Activated B cell treated with CpG ODN at 0.5 μM for 24 hours (primary cell): ENCODE measurements at regions not wholly inside any gene's neighbourhood (a gene's known extent, or its start where the extent isn't known, plus 50 kb on each side); places are given as distances from the start of the nearest gene placed in this dataset.

Experiments used
- ATAC-seq: fragments of 200-7000 bp; cut with Tn5 transposase; one replicate; pipeline ENCODE4 v1.10.0; 2021; ENCODE audit warnings: low read depth, mild to moderate bottlenecking, moderate library complexity
- CTCF ChIA-PET: fragments of 350-600 bp; sonication (Branson Sonifier 250); formaldehyde crosslinking; loops from one replicate; lab custom pipeline; 2021; ENCODE audit warnings: antibody characterized with exemption; lab: Charles Lee
- POLR2A ChIA-PET: fragments of 350-600 bp; sonication (Branson Sonifier 250); formaldehyde crosslinking; loops from one replicate; lab custom pipeline; 2021; ENCODE audit warnings: antibody characterized with exemption; lab: Charles Lee
- DNase-seq: peaks from one replicate; pipeline ENCODE4 v3.0.0; 2022
- H3K27ac Mint-ChIP-seq: one replicate; pipeline ENCODE4 v1.8.0; 2020; ENCODE audit warnings: mixed read lengths
- H3K27me3 Mint-ChIP-seq: one replicate; pipeline ENCODE4 v1.8.0; 2021; ENCODE audit warnings: mixed read lengths
- H3K36me3 Mint-ChIP-seq: one replicate; pipeline ENCODE4 v1.8.0; 2021; ENCODE audit warnings: low read depth, mixed read lengths
- H3K4me1 Mint-ChIP-seq: one replicate; pipeline ENCODE4 v1.8.0; 2021; ENCODE audit warnings: mixed read lengths
- H3K4me3 Mint-ChIP-seq: one replicate; pipeline ENCODE4 v1.8.0; 2020; ENCODE audit warnings: mild to moderate bottlenecking, mixed read lengths
- H3K9me3 Mint-ChIP-seq: one replicate; pipeline ENCODE4 v1.8.0; 2020; ENCODE audit warnings: mixed read lengths
- intact Hi-C: fragments of 100-400 bp; cut with micrococcal nuclease; formaldehyde crosslinking; loops from one replicate; pipeline ENCODE4 v1.15.1; 2024
- TF ChIP-seq, protein P1 (sequence below): fragments of 200-600 bp; IDR thresholded peaks from one replicate; pipeline ENCODE4 v1.8.0; 2022; ENCODE audit warnings: antibody characterized with exemption, mild to moderate bottlenecking

DNA sequence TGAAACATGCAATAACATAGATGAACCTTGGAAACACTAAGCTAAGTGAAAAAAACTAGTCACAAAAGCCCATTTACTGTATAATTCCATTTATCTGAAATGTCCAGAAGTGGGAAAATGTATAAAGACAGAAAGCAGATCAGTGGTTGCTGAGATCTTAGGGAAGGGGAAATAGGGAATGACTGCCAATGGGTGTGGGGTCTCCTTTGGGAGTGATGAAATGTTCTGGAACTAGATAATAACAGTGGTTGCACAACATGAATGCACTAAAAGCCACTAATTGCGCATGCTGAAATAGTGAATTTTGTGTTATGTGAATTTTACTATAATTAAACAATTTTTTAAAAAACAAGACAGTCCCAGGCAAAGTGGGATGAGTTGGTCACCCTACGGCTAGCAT, 472.8 kb downstream of the CCDC171 start:
- no peak overlapping the region for H3K4me3 Mint-ChIP-seq
- ATAC-seq = no peak
- no peaks in the 10 kb centered on the region for H3K9me3 Mint-ChIP-seq
- no peaks in the 10 kb centered on the region for H3K27me3 Mint-ChIP-seq
- ChIA-PET CTCF (no interaction called here), POLR2A (no interaction called here)
- no peak for DNase-seq
- no peaks in the 10 kb centered on the region for H3K4me1 Mint-ChIP-seq
- intact Hi-C loops = no loop called here
- TF ChIP-seq, protein P1, sequence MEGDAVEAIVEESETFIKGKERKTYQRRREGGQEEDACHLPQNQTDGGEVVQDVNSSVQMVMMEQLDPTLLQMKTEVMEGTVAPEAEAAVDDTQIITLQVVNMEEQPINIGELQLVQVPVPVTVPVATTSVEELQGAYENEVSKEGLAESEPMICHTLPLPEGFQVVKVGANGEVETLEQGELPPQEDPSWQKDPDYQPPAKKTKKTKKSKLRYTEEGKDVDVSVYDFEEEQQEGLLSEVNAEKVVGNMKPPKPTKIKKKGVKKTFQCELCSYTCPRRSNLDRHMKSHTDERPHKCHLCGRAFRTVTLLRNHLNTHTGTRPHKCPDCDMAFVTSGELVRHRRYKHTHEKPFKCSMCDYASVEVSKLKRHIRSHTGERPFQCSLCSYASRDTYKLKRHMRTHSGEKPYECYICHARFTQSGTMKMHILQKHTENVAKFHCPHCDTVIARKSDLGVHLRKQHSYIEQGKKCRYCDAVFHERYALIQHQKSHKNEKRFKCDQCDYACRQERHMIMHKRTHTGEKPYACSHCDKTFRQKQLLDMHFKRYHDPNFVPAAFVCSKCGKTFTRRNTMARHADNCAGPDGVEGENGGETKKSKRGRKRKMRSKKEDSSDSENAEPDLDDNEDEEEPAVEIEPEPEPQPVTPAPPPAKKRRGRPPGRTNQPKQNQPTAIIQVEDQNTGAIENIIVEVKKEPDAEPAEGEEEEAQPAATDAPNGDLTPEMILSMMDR = no peak
- no peaks in the 10 kb centered on the region for H3K36me3 Mint-ChIP-seq
- no peak overlapping the region for H3K27ac Mint-ChIP-seq

DNA sequence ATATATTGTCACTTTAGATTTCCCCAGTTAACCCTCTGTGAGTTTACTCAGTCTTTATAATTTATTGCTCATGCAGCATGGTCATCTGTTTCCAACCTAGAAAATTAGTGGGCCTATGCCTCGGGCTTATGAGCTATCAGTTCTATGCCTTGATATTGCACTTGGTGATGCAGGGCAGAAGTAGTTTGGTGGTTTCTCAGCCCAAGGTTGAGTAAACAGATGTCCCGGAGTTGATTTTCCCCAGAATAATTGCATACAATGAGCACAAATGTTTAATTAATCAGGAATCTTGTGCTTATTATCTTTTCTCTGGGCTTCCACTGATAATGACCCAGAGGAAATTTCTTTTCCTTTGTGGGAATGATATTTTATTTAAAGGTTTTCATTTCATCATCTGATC, 474.0 kb downstream of the CCDC171 start:
- POLR2A ChIA-PET = no interaction called here

DNA sequence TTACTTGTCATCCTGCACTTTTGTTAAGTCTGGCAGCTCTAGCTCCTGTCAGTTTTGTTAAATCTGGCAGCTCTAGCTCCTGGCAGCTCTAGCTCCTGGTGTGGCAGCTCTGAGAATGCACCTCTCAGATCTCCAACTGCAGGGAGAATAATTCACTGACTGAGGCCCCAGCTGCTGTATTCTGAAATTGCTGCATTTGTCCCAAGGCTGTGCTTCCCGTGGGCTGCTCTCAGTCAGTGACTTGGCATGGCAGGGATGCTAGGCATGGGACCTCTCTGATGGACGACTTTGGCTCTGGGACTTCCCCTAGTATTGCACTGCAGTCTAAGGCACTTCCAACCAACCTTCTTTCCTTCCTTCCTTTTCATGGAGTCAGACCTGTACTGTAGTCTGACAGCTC, 475.7 kb downstream of the CCDC171 start:
- POLR2A ChIA-PET = no interaction called here
- ATAC-seq (no peak), DNase-seq (no peak)
- intact Hi-C loops = no loop called here
- no peaks in the 10 kb centered on the region for H3K4me1 Mint-ChIP-seq
- no peak overlapping the region for H3K27ac Mint-ChIP-seq
- H3K9me3 Mint-ChIP-seq = no peaks in the 10 kb centered on the region
- TF ChIP-seq, protein P1 = no peak
- no peaks in the 10 kb centered on the region for H3K36me3 Mint-ChIP-seq
- no peaks in the 10 kb centered on the region for H3K27me3 Mint-ChIP-seq
- CTCF ChIA-PET = no interaction called here
- no peak overlapping the region for H3K4me3 Mint-ChIP-seq

More for the DNA sequence above, 474.0 kb downstream of the CCDC171 start:
- CTCF ChIA-PET = no interaction called here
- TF ChIP-seq, protein P1 = no peak
- H3K27ac Mint-ChIP-seq = no peak overlapping the region
- no peak overlapping the region for H3K4me3 Mint-ChIP-seq
- no peaks in the 10 kb centered on the region for H3K36me3 Mint-ChIP-seq
- no peaks in the 10 kb centered on the region for H3K9me3 Mint-ChIP-seq
- H3K4me1 Mint-ChIP-seq = no peaks in the 10 kb centered on the region
- no peak for DNase-seq
- intact Hi-C loops = no loop called here
- no peak for ATAC-seq
- no peaks in the 10 kb centered on the region for H3K27me3 Mint-ChIP-seq

GRCh38 chr9:16029046-16029615, 476.3 kb downstream of the CCDC171 start:
- H3K36me3 Mint-ChIP-seq = no peaks in the 10 kb centered on the region
- DNase-seq (no peak), ATAC-seq (no peak)
- ChIA-PET POLR2A (no interaction called here), CTCF (no interaction called here)
- no peaks in the 10 kb centered on the region for H3K4me1 Mint-ChIP-seq
- H3K27me3 Mint-ChIP-seq = no peaks in the 10 kb centered on the region
- intact Hi-C loops = no loop called here
- TF ChIP-seq, protein P1 = no peak
- no peak overlapping the region for H3K4me3 Mint-ChIP-seq
- no peaks in the 10 kb centered on the region for H3K9me3 Mint-ChIP-seq
- H3K27ac Mint-ChIP-seq = no peak overlapping the region

- Mint-ChIP-seq H3K36me3 (no peaks in the 10 kb centered on the region), H3K27ac (no peak overlapping the region), H3K4me3 (no peak overlapping the region), H3K4me1 (no peaks in the 10 kb centered on the region), H3K27me3 (no peaks in the 10 kb centered on the region), H3K9me3 (no peaks in the 10 kb centered on the region)
- intact Hi-C loops = no loop called here
- ATAC-seq = no peak
- ChIA-PET CTCF (no interaction called here), POLR2A (no interaction called here)
- TF ChIP-seq, protein P1 = no peak
- DNase-seq = no peak
These were observed 477.0 kb downstream of the CCDC171 start for GRCh38 chr9:16029796-16030363.
